ENCODE measurements at regions not wholly inside any gene's neighbourhood (a gene's known extent, or its start where the extent isn't known, plus 50 kb on each side); places are given as distances from the start of the nearest gene placed in this dataset.

DNA sequence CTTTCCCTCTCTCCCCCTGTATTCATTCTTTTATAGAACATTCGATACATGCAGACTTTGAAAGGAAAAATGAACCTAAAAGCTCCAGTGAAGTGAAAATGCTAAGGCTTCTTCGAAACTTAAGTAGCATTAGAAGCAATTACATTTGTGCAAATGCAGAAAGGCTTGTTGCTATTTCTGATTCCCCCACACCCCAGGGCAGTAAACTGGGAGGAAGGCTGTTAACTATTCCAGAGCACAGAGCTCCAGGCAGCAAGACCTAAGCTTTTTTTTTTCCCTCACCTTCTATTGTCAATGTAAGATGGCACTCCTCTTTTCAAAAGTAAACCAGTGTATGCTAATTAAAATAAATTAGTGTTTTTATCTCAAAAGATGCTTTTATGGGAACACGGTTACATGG is 448.9 kb upstream of the TBX3 start:
- H3K36me3 ChIP-seq (ENCODE audit: control insufficient read depth in 4 of 4, insufficient read depth in 4 of 4, low read length in 4 of 4) = no peaks in the 10 kb centered on the region
- ATAC-seq (ENCODE audit: insufficient read depth, low FRiP score) = no peak
- no peak overlapping the region for H3K27ac ChIP-seq (ENCODE audit: low read depth in 1 of 2, low read length in 1 of 2)
- H3K9ac ChIP-seq (ENCODE audit: insufficient read depth in 1 of 2, low read length in 2 of 2) = no peak overlapping the region
- TF ChIP-seq, protein P1, sequence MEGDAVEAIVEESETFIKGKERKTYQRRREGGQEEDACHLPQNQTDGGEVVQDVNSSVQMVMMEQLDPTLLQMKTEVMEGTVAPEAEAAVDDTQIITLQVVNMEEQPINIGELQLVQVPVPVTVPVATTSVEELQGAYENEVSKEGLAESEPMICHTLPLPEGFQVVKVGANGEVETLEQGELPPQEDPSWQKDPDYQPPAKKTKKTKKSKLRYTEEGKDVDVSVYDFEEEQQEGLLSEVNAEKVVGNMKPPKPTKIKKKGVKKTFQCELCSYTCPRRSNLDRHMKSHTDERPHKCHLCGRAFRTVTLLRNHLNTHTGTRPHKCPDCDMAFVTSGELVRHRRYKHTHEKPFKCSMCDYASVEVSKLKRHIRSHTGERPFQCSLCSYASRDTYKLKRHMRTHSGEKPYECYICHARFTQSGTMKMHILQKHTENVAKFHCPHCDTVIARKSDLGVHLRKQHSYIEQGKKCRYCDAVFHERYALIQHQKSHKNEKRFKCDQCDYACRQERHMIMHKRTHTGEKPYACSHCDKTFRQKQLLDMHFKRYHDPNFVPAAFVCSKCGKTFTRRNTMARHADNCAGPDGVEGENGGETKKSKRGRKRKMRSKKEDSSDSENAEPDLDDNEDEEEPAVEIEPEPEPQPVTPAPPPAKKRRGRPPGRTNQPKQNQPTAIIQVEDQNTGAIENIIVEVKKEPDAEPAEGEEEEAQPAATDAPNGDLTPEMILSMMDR (IDR thresholded peaks at IDR 0.05; ENCODE audit: control extremely low read depth, extremely low read depth) = no peak
- WGBS, 2 donors = 89 to 90% methylated on average over 3 of the region's 3 CpGs
- no peak overlapping the region for H3K4me3 ChIP-seq
- H3K27me3 ChIP-seq (ENCODE audit: control insufficient read depth in 3 of 3, insufficient read depth in 3 of 3, low read length in 2 of 3) = no peaks in the 10 kb centered on the region
- no peak for DNase-seq
- H3K4me1 ChIP-seq (ENCODE audit: control insufficient read depth in 5 of 5, insufficient read depth in 5 of 5, low read length in 5 of 5) = peaks cover 0 to 17% (median 0%) of the 10 kb centered on the region in 5 donors
- peaks cover 0 to 6% (median 1%) of the 10 kb centered on the region in 4 donors for H3K9me3 ChIP-seq (ENCODE audit: control insufficient read depth in 4 of 4, insufficient read depth in 3 of 4, low read length in 3 of 4)

DNA sequence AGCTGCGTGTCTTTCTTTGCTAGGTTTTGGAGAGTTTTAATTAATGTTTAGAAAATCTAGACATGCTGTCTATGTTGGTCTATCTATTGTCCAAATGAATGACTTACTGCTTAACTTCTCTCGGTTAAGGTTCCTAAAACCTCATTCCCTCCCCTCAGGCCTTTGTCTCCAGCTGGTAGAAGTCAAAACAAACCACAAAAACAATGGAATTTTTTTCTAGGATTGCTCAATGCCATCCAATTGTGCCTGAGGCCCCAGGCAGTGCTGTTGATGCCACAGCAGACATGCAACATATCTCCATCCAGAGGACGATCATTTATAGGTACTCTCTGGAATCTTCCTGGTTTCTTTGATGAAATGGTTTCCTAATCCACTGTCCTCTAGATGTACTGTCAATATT is 448.2 kb upstream of the TBX3 start:
- Histone ChIP-seq H3K4me3 (no peak overlapping the region), H3K36me3 (ENCODE audit: control insufficient read depth in 4 of 4, insufficient read depth in 4 of 4, low read length in 4 of 4) (no peaks in the 10 kb centered on the region), H3K4me1 (ENCODE audit: control insufficient read depth in 5 of 5, insufficient read depth in 5 of 5, low read length in 5 of 5) (peaks cover 0 to 14% (median 0%) of the 10 kb centered on the region in 5 donors), H3K27me3 (ENCODE audit: control insufficient read depth in 3 of 3, insufficient read depth in 3 of 3, low read length in 2 of 3) (no peaks in the 10 kb centered on the region), H3K9ac (ENCODE audit: insufficient read depth in 1 of 2, low read length in 2 of 2) (no peak overlapping the region), H3K27ac (ENCODE audit: low read depth in 1 of 2, low read length in 1 of 2) (no peak overlapping the region), H3K9me3 (ENCODE audit: control insufficient read depth in 4 of 4, insufficient read depth in 3 of 4, low read length in 3 of 4) (peaks cover 0 to 6% (median 1%) of the 10 kb centered on the region in 4 donors)
- DNase-seq (no peak), ATAC-seq (ENCODE audit: insufficient read depth, low FRiP score) (no peak)
- TF ChIP-seq, protein P1 (IDR thresholded peaks at IDR 0.05; ENCODE audit: control extremely low read depth, extremely low read depth) = no peak
- 55% methylated on average over 3 of the region's 3 CpGs for WGBS, 2 donors

DNA sequence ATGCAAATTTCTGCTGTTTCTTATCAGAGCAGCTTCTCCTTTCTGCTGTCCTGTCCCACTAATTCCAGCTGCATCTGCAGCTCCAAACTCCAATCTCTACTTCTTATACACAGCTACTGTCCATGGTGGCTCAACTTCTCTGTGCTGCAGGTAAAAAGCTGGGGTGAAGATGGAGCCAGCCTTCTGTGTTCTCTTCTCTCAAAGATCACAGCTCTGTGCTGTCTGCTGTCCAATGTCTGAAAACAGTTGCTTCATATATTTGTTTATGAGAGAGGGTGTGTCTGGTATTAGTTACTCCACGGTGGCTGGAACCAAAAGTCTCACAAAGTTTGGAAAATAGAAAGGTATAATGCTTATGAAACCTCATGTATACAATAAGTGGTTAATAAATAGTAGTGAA is 445.8 kb upstream of the TBX3 start:
- DNase-seq (peak in 2 of 3 donors; percentile 17 to 25), ATAC-seq (ENCODE audit: insufficient read depth, low FRiP score) (no peak)
- Histone ChIP-seq H3K27ac (ENCODE audit: low read depth in 1 of 2, low read length in 1 of 2) (no peak overlapping the region), H3K27me3 (ENCODE audit: control insufficient read depth in 3 of 3, insufficient read depth in 3 of 3, low read length in 2 of 3) (no peaks in the 10 kb centered on the region), H3K9ac (ENCODE audit: insufficient read depth in 1 of 2, low read length in 2 of 2) (no peak overlapping the region), H3K9me3 (ENCODE audit: control insufficient read depth in 4 of 4, insufficient read depth in 3 of 4, low read length in 3 of 4) (peaks cover 0 to 6% (median 1%) of the 10 kb centered on the region in 4 donors), H3K36me3 (ENCODE audit: control insufficient read depth in 4 of 4, insufficient read depth in 4 of 4, low read length in 4 of 4) (no peaks in the 10 kb centered on the region), H3K4me1 (ENCODE audit: control insufficient read depth in 5 of 5, insufficient read depth in 5 of 5, low read length in 5 of 5) (no peaks in the 10 kb centered on the region), H3K4me3 (no peak overlapping the region)
- 62 to 64% methylated on average over 1 of the region's 1 CpG for WGBS, 2 donors
- TF ChIP-seq, protein P1 (IDR thresholded peaks at IDR 0.05; ENCODE audit: control extremely low read depth, extremely low read depth) = no peak

DNA sequence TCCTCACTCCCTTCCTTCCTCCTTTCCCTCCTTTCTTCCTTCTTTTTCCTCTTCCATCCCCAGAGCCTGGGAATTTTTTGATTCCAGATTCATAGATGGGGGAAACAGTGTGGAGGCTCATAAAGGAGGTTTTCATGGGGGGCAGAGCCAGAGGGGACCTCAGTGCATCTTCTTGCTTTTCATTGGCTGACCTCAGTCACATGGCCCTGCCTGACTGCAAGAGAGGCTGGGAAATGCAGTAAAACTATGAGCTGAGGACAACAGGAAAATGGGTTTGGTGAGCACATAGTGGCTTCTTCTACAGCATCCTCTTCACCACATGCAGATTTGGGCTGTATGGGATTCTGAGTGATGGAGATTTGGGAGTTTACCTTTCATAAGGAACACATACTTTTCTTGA is 437.1 kb upstream of the TBX3 start:
- Histone ChIP-seq H3K36me3 (ENCODE audit: control insufficient read depth in 4 of 4, insufficient read depth in 4 of 4, low read length in 4 of 4) (no peaks in the 10 kb centered on the region), H3K4me3 (no peak overlapping the region), H3K4me1 (ENCODE audit: control insufficient read depth in 5 of 5, insufficient read depth in 5 of 5, low read length in 5 of 5) (no peaks in the 10 kb centered on the region), H3K9ac (ENCODE audit: insufficient read depth in 1 of 2, low read length in 2 of 2) (no peak overlapping the region), H3K27me3 (ENCODE audit: control insufficient read depth in 3 of 3, insufficient read depth in 3 of 3, low read length in 2 of 3) (no peaks in the 10 kb centered on the region), H3K9me3 (ENCODE audit: control insufficient read depth in 4 of 4, insufficient read depth in 3 of 4, low read length in 3 of 4) (peaks cover 0 to 5% (median 2%) of the 10 kb centered on the region in 4 donors), H3K27ac (ENCODE audit: low read depth in 1 of 2, low read length in 1 of 2) (no peak overlapping the region)
- no peak for DNase-seq
- no peak for ATAC-seq (ENCODE audit: insufficient read depth, low FRiP score)
- TF ChIP-seq, protein P1 (IDR thresholded peaks at IDR 0.05; ENCODE audit: control extremely low read depth, extremely low read depth) = no peak
